ENCODE measurements at regions not wholly inside any gene's neighbourhood (a gene's known extent, or its start where the extent isn't known, plus 50 kb on each side); places are given as distances from the start of the nearest gene placed in this dataset.

DNA sequence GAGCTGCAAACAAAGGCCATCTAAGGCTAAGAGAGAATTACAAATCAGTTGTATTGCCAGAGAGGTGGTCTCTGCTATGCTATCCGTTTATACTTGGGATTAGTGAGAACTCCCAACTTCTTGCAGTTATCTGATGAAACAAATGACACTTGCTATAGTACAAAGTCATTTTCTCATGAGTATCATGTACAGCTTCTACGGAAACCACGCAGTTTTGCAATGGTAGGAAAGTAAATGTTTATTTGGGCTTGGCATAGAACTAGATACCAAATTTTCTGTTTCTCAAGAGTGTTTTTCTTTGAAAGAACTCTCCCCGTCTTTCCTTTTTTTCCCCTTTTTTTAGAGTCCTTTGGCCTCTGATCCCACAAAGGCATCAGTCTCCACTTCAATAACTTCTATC, 128.2 kb upstream of the ENPEP start:
- TF ChIP-seq ZNF274 (IDR thresholded peaks at IDR 0.05; ENCODE audit: low read depth, low read length) (no peak), YY1 (IDR thresholded peaks at IDR 0.05; ENCODE audit: insufficient read depth, insufficient read length) (no peak), SUZ12 (IDR thresholded peaks at IDR 0.05; ENCODE audit: extremely low read depth, insufficient read depth, insufficient read length) (no peak)

Data from NT2/D1 (cell line).